IMR-90 (cell line): ENCODE measurements at regions not wholly inside any gene's neighbourhood (a gene's known extent, or its start where the extent isn't known, plus 50 kb on each side); places are given as distances from the start of the nearest gene placed in this dataset.

Experiments used
- ATAC-seq: fragments of 200-7000 bp; cut with Tn5 transposase; 2 replicates; pipeline ENCODE4 v1.9.1; 2020; ENCODE audit warnings: low read depth, mild to moderate bottlenecking, moderate library complexity
- BruUV-seq: library from RNA; stranded (reverse); fragments of 400-500 nt; replicated peaks from 2 replicates; lab custom pipeline; 2021; lab: Mats Ljungman, UMichigan
- CTCF ChIA-PET: fragments of 300-600 bp; formaldehyde crosslinking; extraction: SDS; loops from one replicate; lab custom pipeline; 2021; ENCODE audit warnings: antibody characterized with exemption; lab: Yijun Ruan, JAX
- POLR2A ChIA-PET: fragments of 300-600 bp; sonication (Branson Sonifier 250); formaldehyde crosslinking; loops from one replicate; lab custom pipeline; 2022; ENCODE audit warnings: antibody characterized with exemption; ENCODE audit not compliant: unreplicated experiment; lab: Charles Lee
- DNase-seq: peaks from one replicate; pipeline ENCODE4 v3.0.0; 2013
- H2AFZ ChIP-seq: replicated peaks from 2 replicates; pipeline ENCODE3; 2013; ENCODE audit warnings: low read length, mild to moderate bottlenecking; ENCODE audit not compliant: poor library complexity
- H2AK5ac ChIP-seq: 2 replicates; pipeline ENCODE4 v1.6.1; 2013; ENCODE audit warnings: low read depth, low read length, inconsistent platforms
- H2AK9ac ChIP-seq: replicated peaks from 2 replicates; pipeline ENCODE3; 2013; ENCODE audit warnings: mild to moderate bottlenecking, low read depth, low read length, moderate library complexity; ENCODE audit not compliant: poor library complexity
- H2BK120ac ChIP-seq: 2 replicates; pipeline ENCODE4 v1.6.1; 2013; ENCODE audit warnings: low read depth, low read length, inconsistent platforms
- H2BK15ac ChIP-seq: 3 replicates; pipeline ENCODE4 v1.6.1; 2013; ENCODE audit warnings: low read depth, low read length, inconsistent platforms
- H2BK20ac ChIP-seq: 2 replicates; pipeline ENCODE4 v1.6.1; 2013; ENCODE audit warnings: low read depth, mild to moderate bottlenecking, inconsistent platforms, low read length, moderate library complexity
- H2BK5ac ChIP-seq: 2 replicates; pipeline ENCODE4 v1.6.1; 2013; ENCODE audit warnings: mild to moderate bottlenecking, low read depth, low read length, inconsistent platforms; ENCODE audit not compliant: poor library complexity, severe bottlenecking
- H3K14ac ChIP-seq: replicated peaks from 2 replicates; pipeline ENCODE4 v1.6.1; 2013; ENCODE audit warnings: low read depth, low read length, inconsistent platforms
- H3K18ac ChIP-seq: 2 replicates; pipeline ENCODE4 v1.6.1; 2013; ENCODE audit warnings: low read depth, low read length, control low read depth
- H3K23ac ChIP-seq: 2 replicates; pipeline ENCODE4 v1.6.1; 2013; ENCODE audit warnings: low read depth, low read length, inconsistent platforms
- H3K27ac ChIP-seq: 2 replicates; pipeline ENCODE4 v1.5.1; 2013; ENCODE audit warnings: mild to moderate bottlenecking, control low read depth, low read length; ENCODE audit not compliant: insufficient read depth
- H3K27me3 ChIP-seq: 2 replicates; pipeline ENCODE4 v1.6.1; 2013; ENCODE audit warnings: low read length; ENCODE audit not compliant: control insufficient read depth, insufficient read depth
- H3K36me3 ChIP-seq: 2 replicates; pipeline ENCODE4 v1.6.1; 2013; ENCODE audit warnings: low read length, mixed read lengths; ENCODE audit not compliant: control insufficient read depth, insufficient read depth
- H3K4ac ChIP-seq: 2 replicates; pipeline ENCODE4 v1.6.1; 2013; ENCODE audit warnings: low read depth, low read length, inconsistent platforms
- H3K4me1 ChIP-seq: 2 replicates; pipeline ENCODE4 v1.6.1; 2013; ENCODE audit warnings: low read length, mixed read lengths; ENCODE audit not compliant: control insufficient read depth, insufficient read depth
- H3K4me2 ChIP-seq: 2 replicates; pipeline ENCODE4 v1.6.1; 2013; ENCODE audit warnings: low read depth, mild to moderate bottlenecking, control low read depth, low read length, moderate library complexity
- H3K4me3 ChIP-seq: 2 replicates; pipeline ENCODE4 v1.5.1; 2013; ENCODE audit warnings: low read depth, mild to moderate bottlenecking, control low read depth, low read length, moderate library complexity; ENCODE audit not compliant: insufficient read depth
- H3K56ac ChIP-seq: 2 replicates; pipeline ENCODE4 v1.6.1; 2013; ENCODE audit warnings: low read length, inconsistent platforms; ENCODE audit not compliant: insufficient read depth; ENCODE audit errors: extremely low read depth
- H3K79me1 ChIP-seq, 2 experiments: 2 replicates each; pipeline ENCODE4 v1.6.1; 2013; ENCODE audit warnings: low read length in 2 of 2, inconsistent platforms in 1 of 2, low read depth in 1 of 2
- H3K9ac ChIP-seq: 2 replicates; pipeline ENCODE4 v1.6.1; 2013; ENCODE audit warnings: low read depth, low read length, control low read depth
- H3K9me1 ChIP-seq: 2 replicates; pipeline ENCODE4 v1.6.1; 2013; ENCODE audit warnings: low read length, inconsistent platforms; ENCODE audit not compliant: insufficient read depth
- H3K9me3 ChIP-seq: 2 replicates; pipeline ENCODE4 v1.6.1; 2013; ENCODE audit warnings: low read length; ENCODE audit not compliant: control insufficient read depth, insufficient read depth
- H4K20me1 ChIP-seq: 2 replicates; pipeline ENCODE4 v1.6.1; 2013; ENCODE audit warnings: low read length, inconsistent platforms; ENCODE audit not compliant: insufficient read depth
- H4K5ac ChIP-seq: 2 replicates; pipeline ENCODE4 v1.6.1; 2013; ENCODE audit warnings: mild to moderate bottlenecking, low read depth, low read length, control low read depth
- H4K8ac ChIP-seq, 2 experiments: 2 replicates each; pipeline ENCODE4 v1.6.1; 2013; ENCODE audit warnings: low read depth in 2 of 2, low read length in 2 of 2, control low read depth in 1 of 2, inconsistent platforms in 1 of 2
- H4K91ac ChIP-seq: 2 replicates; pipeline ENCODE4 v1.6.1; 2013; ENCODE audit warnings: low read depth, low read length, inconsistent platforms; ENCODE audit not compliant: insufficient read depth
- POLR2A ChIP-seq: IDR thresholded peaks from 2 replicates; pipeline ENCODE4 v1.6.1; 2012; ENCODE audit warnings: mild to moderate bottlenecking, low read depth, low read length
- WGBS, 2 experiments: methylation state at CpG; one replicate each; pipeline versions ENCODE4 v1.1.5 to v1.1.7; 2013; ENCODE audit warnings: missing lambda C conversion rate in 2 of 2; ENCODE audit not compliant: insufficient read length in 1 of 2; ENCODE audit errors: extremely low coverage in 2 of 2; 5-methylcytosine and 5-hydroxymethylcytosine counted together
- dilution Hi-C: fragments of 300-500 bp; cut with HindIII; formaldehyde crosslinking; loops from one replicate; pipeline ENCODE4 v1.14.3; 2018; ENCODE audit warnings: low sequenced_read_pairs; ENCODE audit not compliant: unreplicated experiment
- in situ Hi-C: fragments of 300-500 bp; cut with MboI; formaldehyde crosslinking; loops from 3 replicates; pipeline ENCODE4 v1.14.3; 2019; ENCODE audit warnings: low sequenced_read_pairs, inconsistent platforms, mixed read lengths
- intact Hi-C: fragments of 100-400 bp; cut with micrococcal nuclease; formaldehyde crosslinking; loops from 2 replicates; pipeline ENCODE4 v1.10.0; 2022

GRCh38 chr1:234875328-234875952 is 253.2 kb downstream of the TOMM20 start:
- H4K91ac ChIP-seq = no peak overlapping the region
- no peaks in the 10 kb centered on the region for H3K36me3 ChIP-seq
- no peak for TF ChIP-seq POLR2A
- DNase-seq = no peak
- H4K8ac ChIP-seq = no peak overlapping the region
- H2AK9ac ChIP-seq = no peak overlapping the region
- no peak for ATAC-seq
- no peaks in the 10 kb centered on the region for H4K20me1 ChIP-seq
- H2BK20ac ChIP-seq = no peak overlapping the region
- 95% methylated on average over 10 of the region's 17 CpGs; no CpG with 5 or more reads in 1 of the 2 experiments for WGBS, 2 experiments
- BruUV-seq = no TSS peak
- CTCF ChIA-PET = no interaction called here
- no peak overlapping the region for H3K23ac ChIP-seq
- no peak overlapping the region for H3K9ac ChIP-seq
- H4K5ac ChIP-seq = no peak overlapping the region; the same call in 1 of the 2 replicates
- H2AFZ ChIP-seq = peak overlapping the region; percentile 28
- peaks cover 2% of the 10 kb centered on the region for H3K9me1 ChIP-seq
- H2BK120ac ChIP-seq = no peak overlapping the region
- H3K27ac ChIP-seq = no peak overlapping the region
- H3K56ac ChIP-seq = no peak overlapping the region
- no peak overlapping the region for H2BK15ac ChIP-seq
- H3K18ac ChIP-seq = no peak overlapping the region; the same call in 1 of the 2 replicates
- H3K4ac ChIP-seq = no peak overlapping the region
- in situ Hi-C loops = no loop called here
- no peaks in the 10 kb centered on the region for H3K9me3 ChIP-seq
- H2BK5ac ChIP-seq = no peak overlapping the region
- H3K79me1 ChIP-seq = no peaks in the 10 kb centered on the region
- dilution Hi-C loops = no loop called here
- intact Hi-C loops = no loop called here
- H3K4me1 ChIP-seq = peaks cover 4% of the 10 kb centered on the region; the same call in 1 of the 2 replicates
- no peak overlapping the region for H3K4me3 ChIP-seq
- POLR2A ChIA-PET = no interaction called here
- H3K14ac ChIP-seq = no peak overlapping the region
- no peaks in the 10 kb centered on the region for H3K27me3 ChIP-seq
- H3K4me2 ChIP-seq = no peak overlapping the region
- H2AK5ac ChIP-seq = no peak overlapping the region
